GM23338 (cell line): ENCODE measurements at regions not wholly inside any gene's neighbourhood (a gene's known extent, or its start where the extent isn't known, plus 50 kb on each side); places are given as distances from the start of the nearest gene placed in this dataset.

ENCODE experiments used
- ATAC-seq: fragments of 200-7000 bp; cut with Tn5 transposase; 3 replicates; pipeline ENCODE4 v1.9.1; 2020
- DNase-seq: peaks from one replicate; pipeline ENCODE4 v3.0.0-alpha.2; 2015; ENCODE audit warnings: low spot score
- H2AFZ ChIP-seq: fragments of 200-600 bp; sonication (generic); 2 replicates; pipeline ENCODE4 v1.8.0; 2016; ENCODE audit warnings: antibody characterized with exemption, mild to moderate bottlenecking, moderate library complexity
- H3F3A ChIP-seq: fragments of 200-600 bp; sonication (generic); replicated peaks from 2 replicates; pipeline ENCODE4 v1.8.0; 2017; ENCODE audit warnings: antibody characterized with exemption, mixed run types, low read depth
- H3K27ac ChIP-seq: fragments of 200-600 bp; sonication (generic); 2 replicates; pipeline ENCODE4 v1.6.1; 2016; ENCODE audit warnings: low read depth
- H3K27me3 ChIP-seq: fragments of 200-600 bp; sonication (generic); 2 replicates; pipeline ENCODE4 v1.8.0; 2016; ENCODE audit warnings: mild to moderate bottlenecking, mixed run types, moderate library complexity; ENCODE audit not compliant: insufficient read depth
- H3K36me3 ChIP-seq: fragments of 200-600 bp; sonication (generic); 2 replicates; pipeline ENCODE4 v1.8.0; 2016; ENCODE audit warnings: mild to moderate bottlenecking; ENCODE audit not compliant: insufficient read depth
- H3K4me1 ChIP-seq: fragments of 200-600 bp; sonication (generic); 2 replicates; pipeline ENCODE4 v1.8.0; 2016; ENCODE audit warnings: mild to moderate bottlenecking, moderate library complexity; ENCODE audit not compliant: insufficient read depth
- H3K4me2 ChIP-seq: fragments of 200-600 bp; sonication (generic); 2 replicates; pipeline ENCODE4 v1.7.1; 2017; ENCODE audit warnings: mixed run types
- H3K4me3 ChIP-seq: fragments of 200-600 bp; sonication (generic); 2 replicates; pipeline ENCODE4 v1.6.1; 2016; ENCODE audit warnings: mixed run types
- H3K79me2 ChIP-seq: fragments of 200-600 bp; sonication (generic); replicated peaks from 2 replicates; pipeline ENCODE4 v1.8.0; 2017; ENCODE audit warnings: mild to moderate bottlenecking; ENCODE audit not compliant: insufficient read depth
- H3K9me2 ChIP-seq: fragments of 200-600 bp; sonication (generic); 2 replicates; pipeline ENCODE4 v1.8.0; 2017; ENCODE audit not compliant: insufficient read depth
- H4K20me1 ChIP-seq: fragments of 200-600 bp; sonication (generic); replicated peaks from 2 replicates; pipeline ENCODE4 v1.8.0; 2017; ENCODE audit warnings: mild to moderate bottlenecking; ENCODE audit not compliant: insufficient read depth
- H3K27ac Mint-ChIP-seq: 2 replicates; pipeline ENCODE4 v1.8.0; 2020; ENCODE audit warnings: inconsistent platforms, mild to moderate bottlenecking, moderate library complexity, mixed read lengths
- H3K27me3 Mint-ChIP-seq: 3 replicates; pipeline ENCODE4 v1.8.0; 2022; ENCODE audit warnings: low read depth, mild to moderate bottlenecking, moderate library complexity, mixed read lengths, inconsistent platforms; ENCODE audit not compliant: insufficient read depth, poor library complexity
- H3K36me3 Mint-ChIP-seq: 3 replicates; pipeline ENCODE4 v1.8.0; 2021; ENCODE audit warnings: low read depth, mild to moderate bottlenecking, inconsistent platforms, moderate library complexity, mixed read lengths
- H3K4me1 Mint-ChIP-seq: 3 replicates; pipeline ENCODE4 v1.8.0; 2020; ENCODE audit warnings: mild to moderate bottlenecking, inconsistent platforms, mixed read lengths
- H3K4me3 Mint-ChIP-seq: 3 replicates; pipeline ENCODE4 v1.8.0; 2021; ENCODE audit warnings: moderate library complexity, mild to moderate bottlenecking, inconsistent platforms, mixed read lengths
- H3K9me3 Mint-ChIP-seq: 3 replicates; pipeline ENCODE4 v1.8.0; 2020; ENCODE audit warnings: moderate library complexity, mild to moderate bottlenecking, inconsistent platforms, mixed read lengths
- CREB1 ChIP-seq: fragments of 250-450 bp; sonication (Bioruptor Pico); IDR thresholded peaks from 2 replicates; pipeline ENCODE4 v1.5.0; 2020; ENCODE audit warnings: low read depth, mild to moderate bottlenecking, moderate library complexity
- ETS1 ChIP-seq: IDR thresholded peaks from 2 replicates; pipeline ENCODE4 v1.6.1; 2016; ENCODE audit warnings: antibody characterized with exemption
- EZH2phosphoT487 ChIP-seq: fragments of 200-600 bp; sonication (generic); IDR thresholded peaks from one replicate; pipeline ENCODE4 v1.8.1; 2018; ENCODE audit warnings: antibody characterized with exemption; ENCODE audit not compliant: unreplicated experiment
- JUNB ChIP-seq: IDR thresholded peaks from one replicate; pipeline ENCODE4 v1.6.1; 2016; ENCODE audit warnings: antibody characterized with exemption; ENCODE audit not compliant: unreplicated experiment
- POLR2AphosphoS5 ChIP-seq: IDR thresholded peaks from 2 replicates; pipeline ENCODE4 v1.6.1; 2016; ENCODE audit warnings: antibody characterized with exemption, low read depth
- STAT1 ChIP-seq: IDR thresholded peaks from one replicate; pipeline ENCODE4 v1.6.1; 2016; ENCODE audit warnings: antibody characterized with exemption; ENCODE audit not compliant: unreplicated experiment
- ZNF462 ChIP-seq: fragments of 250-450 bp; sonication (Bioruptor Pico); IDR thresholded peaks from 2 replicates; pipeline ENCODE4 v1.5.0; 2020; ENCODE audit warnings: mild to moderate bottlenecking, moderate library complexity

GRCh38 chr9:104287253-104287878 lies 193.3 kb downstream of the SMC2 start (continued):
- TF ChIP-seq ZNF462 (CRISPR knock-in tag) (no peak), EZH2phosphoT487 (no peak), ETS1 (no peak), JUNB (no peak), CREB1 (CRISPR knock-in tag) (no peak), POLR2AphosphoS5 (no peak)

GRCh38 chr9:104293877-104294276 lies 199.8 kb downstream of the SMC2 start:
- no peak overlapping the region for H2AFZ ChIP-seq
- Mint-ChIP-seq H3K4me3 (no peak overlapping the region), H3K27me3 (no peaks in the 10 kb centered on the region), H3K4me1 (no peaks in the 10 kb centered on the region), H3K27ac (no peak overlapping the region), H3K9me3 (no peaks in the 10 kb centered on the region), H3K36me3 (no peaks in the 10 kb centered on the region)
- H4K20me1 ChIP-seq, result no peaks in the 10 kb centered on the region
- H3K4me3 ChIP-seq, result no peak overlapping the region
- TF ChIP-seq STAT1, result no peak
- peaks cover 4% of the 10 kb centered on the region; the same call in 1 of the 2 replicates for H3K9me2 ChIP-seq
- H3K27ac ChIP-seq, result no peak overlapping the region
- DNase-seq, result no peak
- no peaks in the 10 kb centered on the region for H3K27me3 ChIP-seq
- no peak overlapping the region for H3K4me2 ChIP-seq
- ATAC-seq, result no peak
- no peaks in the 10 kb centered on the region for H3K4me1 ChIP-seq
- H3K79me2 ChIP-seq, result no peaks in the 10 kb centered on the region
- no peaks in the 10 kb centered on the region for H3K36me3 ChIP-seq
- H3F3A ChIP-seq, result no peaks in the 10 kb centered on the region
